IPS-15b (cell line): ENCODE measurements at regions not wholly inside any gene's neighbourhood (a gene's known extent, or its start where the extent isn't known, plus 50 kb on each side); places are given as distances from the start of the nearest gene placed in this dataset.
"Not testable (repeated sequence)": the region's sequence is repeated elsewhere in the genome, so short reads cannot be mapped to it uniquely, and the experiment has no call there.

Experiments used
- H3K27me3 ChIP-seq: one replicate; pipeline ENCODE4 v1.6.1; 2013; ENCODE audit warnings: low read length; ENCODE audit not compliant: control insufficient read depth, insufficient read depth
- H3K36me3 ChIP-seq: one replicate; pipeline ENCODE4 v1.6.1; 2013; ENCODE audit warnings: low read length; ENCODE audit not compliant: control insufficient read depth, insufficient read depth
- H3K4me1 ChIP-seq: one replicate; pipeline ENCODE4 v1.6.1; 2013; ENCODE audit warnings: mild to moderate bottlenecking, low read length; ENCODE audit not compliant: control insufficient read depth, insufficient read depth
- H3K4me3 ChIP-seq: one replicate; pipeline ENCODE4 v1.5.1; 2013; ENCODE audit warnings: low read depth, low read length
- H3K9ac ChIP-seq: one replicate; pipeline ENCODE4 v1.6.1; 2013; ENCODE audit warnings: low read depth, mild to moderate bottlenecking, low read length
- H3K9me3 ChIP-seq: one replicate; pipeline ENCODE4 v1.6.1; 2013; ENCODE audit warnings: mild to moderate bottlenecking, low read length; ENCODE audit not compliant: control insufficient read depth, insufficient read depth

GRCh38 chr10:4162571-4163286 lies 377.7 kb upstream of the KLF6 start:
- no peaks in the 10 kb centered on the region for H3K36me3 ChIP-seq

GRCh38 chr10:4159173-4159572 lies 374.2 kb upstream of the KLF6 start:
- H3K27me3 ChIP-seq = no peaks in the 10 kb centered on the region
- no peaks in the 10 kb centered on the region for H3K9me3 ChIP-seq
- no peak overlapping the region for H3K9ac ChIP-seq
- no peaks in the 10 kb centered on the region for H3K36me3 ChIP-seq
- H3K4me3 ChIP-seq = no peak overlapping the region
- H3K4me1 ChIP-seq = peaks cover 4% of the 10 kb centered on the region

More at GRCh38 chr10:4162571-4163286, 377.7 kb upstream of the KLF6 start:
- no peak overlapping the region for H3K4me3 ChIP-seq
- H3K9ac ChIP-seq = no peak overlapping the region
- no peaks in the 10 kb centered on the region for H3K27me3 ChIP-seq
- no peaks in the 10 kb centered on the region for H3K9me3 ChIP-seq
- peaks cover 4% of the 10 kb centered on the region for H3K4me1 ChIP-seq

- Histone ChIP-seq H3K9ac (no peak overlapping the region), H3K27me3 (no peaks in the 10 kb centered on the region), H3K36me3 (no peaks in the 10 kb centered on the region), H3K4me1 (no peaks in the 10 kb centered on the region), H3K4me3 (no peak overlapping the region), H3K9me3 (no peaks in the 10 kb centered on the region)
Observed at GRCh38 chr10:4154191-4154715, 369.2 kb upstream of the KLF6 start.

GRCh38 chr10:4151466-4151865 lies 366.5 kb upstream of the KLF6 start:
- no peaks in the 10 kb centered on the region for H3K36me3 ChIP-seq
- H3K4me3 ChIP-seq = no peak overlapping the region
- no peaks in the 10 kb centered on the region for H3K4me1 ChIP-seq
- no peaks in the 10 kb centered on the region for H3K27me3 ChIP-seq
- H3K9ac ChIP-seq = no peak overlapping the region
- no peaks in the 10 kb centered on the region for H3K9me3 ChIP-seq

GRCh38 chr10:4150676-4151075 lies 365.7 kb upstream of the KLF6 start:
- Histone ChIP-seq H3K9me3 (peaks cover 3% of the 10 kb centered on the region), H3K36me3 (no peaks in the 10 kb centered on the region), H3K27me3 (no peaks in the 10 kb centered on the region), H3K4me3 (no peak overlapping the region), H3K9ac (no peak overlapping the region), H3K4me1 (no peaks in the 10 kb centered on the region)

GRCh38 chr10:4149460-4149859 lies 364.5 kb upstream of the KLF6 start:
- not testable (repeated sequence) for H3K4me1 ChIP-seq, H3K27me3 ChIP-seq, H3K9me3 ChIP-seq, H3K9ac ChIP-seq, H3K4me3 ChIP-seq, H3K36me3 ChIP-seq

GRCh38 chr10:4147245-4147644 lies 362.2 kb upstream of the KLF6 start:
- peaks cover 3% of the 10 kb centered on the region for H3K9me3 ChIP-seq
- peaks cover 3% of the 10 kb centered on the region for H3K4me1 ChIP-seq
- H3K9ac ChIP-seq = no peak overlapping the region
- H3K4me3 ChIP-seq = no peak overlapping the region
- no peaks in the 10 kb centered on the region for H3K36me3 ChIP-seq
- H3K27me3 ChIP-seq = no peaks in the 10 kb centered on the region

- Histone ChIP-seq H3K9me3 (peaks cover 3% of the 10 kb centered on the region), H3K36me3 (no peaks in the 10 kb centered on the region), H3K27me3 (no peaks in the 10 kb centered on the region), H3K9ac (no peak overlapping the region), H3K4me3 (no peak overlapping the region), H3K4me1 (peaks cover 3% of the 10 kb centered on the region)
Observed at GRCh38 chr10:4144817-4145216, 359.8 kb upstream of the KLF6 start.

GRCh38 chr10:4141471-4141870 lies 356.5 kb upstream of the KLF6 start:
- Histone ChIP-seq H3K36me3 (no peaks in the 10 kb centered on the region), H3K9ac (no peak overlapping the region), H3K9me3 (peaks cover 3% of the 10 kb centered on the region), H3K4me1 (peaks cover 3% of the 10 kb centered on the region), H3K27me3 (no peaks in the 10 kb centered on the region), H3K4me3 (no peak overlapping the region)

- Histone ChIP-seq H3K4me1 (no peaks in the 10 kb centered on the region), H3K9me3 (no peaks in the 10 kb centered on the region), H3K4me3 (no peak overlapping the region), H3K27me3 (no peaks in the 10 kb centered on the region), H3K9ac (no peak overlapping the region), H3K36me3 (no peaks in the 10 kb centered on the region)
Observed at GRCh38 chr10:4138146-4138721, 353.2 kb upstream of the KLF6 start.

GRCh38 chr10:4137299-4137698 lies 352.3 kb upstream of the KLF6 start:
- H3K9me3 ChIP-seq = no peaks in the 10 kb centered on the region
- H3K4me1 ChIP-seq = no peaks in the 10 kb centered on the region
- H3K9ac ChIP-seq = no peak overlapping the region
- no peaks in the 10 kb centered on the region for H3K27me3 ChIP-seq
- H3K36me3 ChIP-seq = no peaks in the 10 kb centered on the region
- no peak overlapping the region for H3K4me3 ChIP-seq

- H3K4me3 ChIP-seq = no peak overlapping the region
- H3K36me3 ChIP-seq = no peaks in the 10 kb centered on the region
- H3K27me3 ChIP-seq = no peaks in the 10 kb centered on the region
- H3K9ac ChIP-seq = no peak overlapping the region
- no peaks in the 10 kb centered on the region for H3K9me3 ChIP-seq
- no peaks in the 10 kb centered on the region for H3K4me1 ChIP-seq
Observed at GRCh38 chr10:4136121-4136520, 351.1 kb upstream of the KLF6 start.
